Liver (tissue), 3 donors: ENCODE measurements at regions not wholly inside any gene's neighbourhood (a gene's known extent, or its start where the extent isn't known, plus 50 kb on each side); places are given as distances from the start of the nearest gene placed in this dataset.

ENCODE experiments used
- FOXA1 ChIP-seq: IDR thresholded peaks from 2 replicates; pipeline ENCODE4 v1.6.1; 2016; ENCODE audit warnings: antibody characterized with exemption
- RAD21 ChIP-seq, 2 donors: IDR thresholded peaks; 2 replicates each; pipeline ENCODE4 v1.6.1; 2016; ENCODE audit warnings: antibody characterized with exemption in 2 of 2, mild to moderate bottlenecking in 2 of 2
- SP1 ChIP-seq: IDR thresholded peaks from 2 replicates; pipeline ENCODE4 v1.6.1; 2018; ENCODE audit warnings: antibody characterized with exemption, mild to moderate bottlenecking
- YY1 ChIP-seq: IDR thresholded peaks from 2 replicates; pipeline ENCODE4 v1.6.1; 2016; ENCODE audit warnings: antibody characterized with exemption, mild to moderate bottlenecking
- TF ChIP-seq, protein P1 (sequence below): fragments of 150-350 bp; IDR thresholded peaks from 2 replicates; pipeline ENCODE4 v1.5.1; 2017; ENCODE audit warnings: improper control_type of control experiment, low read depth, low read length; ENCODE audit not compliant: missing input control
- donor health status: healthy.
- donor health status: healthy.

DNA sequence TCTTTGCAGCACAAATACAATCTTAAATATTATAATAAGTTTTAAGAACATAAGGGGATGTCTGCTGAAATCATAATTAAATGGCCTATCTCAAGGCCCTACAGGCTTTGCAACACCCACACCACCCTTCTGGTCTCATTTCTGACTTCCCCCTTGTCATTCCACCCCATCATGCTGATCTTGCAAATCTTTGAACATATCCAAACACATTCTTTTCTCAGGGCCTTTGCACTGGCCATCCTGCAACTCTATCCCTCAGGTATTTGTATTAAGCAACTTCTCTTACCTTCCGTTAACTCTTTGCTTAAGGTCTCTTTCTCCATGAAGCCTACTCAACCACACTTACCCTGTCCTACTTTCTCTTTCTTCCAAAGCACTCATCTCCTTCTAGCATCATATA, 51.8 kb upstream of the CCDC150 start:
- TF ChIP-seq, protein P1, sequence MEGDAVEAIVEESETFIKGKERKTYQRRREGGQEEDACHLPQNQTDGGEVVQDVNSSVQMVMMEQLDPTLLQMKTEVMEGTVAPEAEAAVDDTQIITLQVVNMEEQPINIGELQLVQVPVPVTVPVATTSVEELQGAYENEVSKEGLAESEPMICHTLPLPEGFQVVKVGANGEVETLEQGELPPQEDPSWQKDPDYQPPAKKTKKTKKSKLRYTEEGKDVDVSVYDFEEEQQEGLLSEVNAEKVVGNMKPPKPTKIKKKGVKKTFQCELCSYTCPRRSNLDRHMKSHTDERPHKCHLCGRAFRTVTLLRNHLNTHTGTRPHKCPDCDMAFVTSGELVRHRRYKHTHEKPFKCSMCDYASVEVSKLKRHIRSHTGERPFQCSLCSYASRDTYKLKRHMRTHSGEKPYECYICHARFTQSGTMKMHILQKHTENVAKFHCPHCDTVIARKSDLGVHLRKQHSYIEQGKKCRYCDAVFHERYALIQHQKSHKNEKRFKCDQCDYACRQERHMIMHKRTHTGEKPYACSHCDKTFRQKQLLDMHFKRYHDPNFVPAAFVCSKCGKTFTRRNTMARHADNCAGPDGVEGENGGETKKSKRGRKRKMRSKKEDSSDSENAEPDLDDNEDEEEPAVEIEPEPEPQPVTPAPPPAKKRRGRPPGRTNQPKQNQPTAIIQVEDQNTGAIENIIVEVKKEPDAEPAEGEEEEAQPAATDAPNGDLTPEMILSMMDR, result no peak
- TF ChIP-seq FOXA1 (no peak), RAD21 (IDR thresholded peaks at IDR 0.05) (no peak), SP1 (no peak), YY1 (no peak)
